Endothelial cell of umbilical vein (primary cell): ENCODE measurements at regions not wholly inside any gene's neighbourhood (a gene's known extent, or its start where the extent isn't known, plus 50 kb on each side); places are given as distances from the start of the nearest gene placed in this dataset.

Experiments
- BruUV-seq: library from RNA; stranded (reverse); fragments of 400-500 nt; replicated peaks from 2 replicates; lab custom pipeline; 2021; lab: Mats Ljungman, UMichigan
- CTCF ChIA-PET: fragments of 300-600, 350-600 bp; sonication (Branson Sonifier 250); formaldehyde crosslinking; loops from one replicate; lab custom pipeline; 2021; ENCODE audit warnings: antibody characterized with exemption, inconsistent platforms; lab: Charles Lee
- POLR2A ChIA-PET: fragments of 300-600, 350-600 bp; sonication (Branson Sonifier 250); formaldehyde crosslinking; loops from one replicate; lab custom pipeline; 2021; ENCODE audit warnings: antibody characterized with exemption, inconsistent platforms; lab: Charles Lee
- DNase-seq: peaks from one replicate; pipeline ENCODE4 v3.0.0-alpha.2; 2011; ENCODE audit warnings: low read depth, low spot score
- FAIRE-seq: peaks from 2 replicates; lab custom pipeline; 2011; peaks lifted over from hg19 to GRCh38; lab: Jason Lieb, UNC
- H2AFZ ChIP-seq: 2 replicates; pipeline ENCODE4 v1.6.0; 2012; ENCODE audit warnings: low read depth, low read length, control low read depth, inconsistent platforms
- H3K27ac ChIP-seq: 2 replicates; pipeline ENCODE4 v1.5.1; 2011; ENCODE audit warnings: low read depth, mild to moderate bottlenecking, control low read depth, low read length, moderate library complexity; ENCODE audit not compliant: insufficient read depth
- H3K27me3 ChIP-seq, 2 experiments: 2 replicates each; pipeline versions ENCODE4 v1.6.0 to v1.6.1; 2011; ENCODE audit warnings: low read length in 2 of 2, mixed read lengths in 1 of 2; ENCODE audit not compliant: control insufficient read depth in 2 of 2, insufficient read depth in 2 of 2
- H3K36me3 ChIP-seq, 2 experiments: 2 replicates in 1 of 2; 3 replicates in 1 of 2; pipeline ENCODE4 v1.5.1; 2011; ENCODE audit warnings: low read length in 2 of 2, mild to moderate bottlenecking in 1 of 2, moderate library complexity in 1 of 2; ENCODE audit not compliant: control insufficient read depth in 2 of 2, insufficient read depth in 2 of 2; ENCODE audit errors: extremely low read depth in 1 of 2
- H3K4me1 ChIP-seq: 3 replicates; pipeline ENCODE4 v1.5.1; 2011; ENCODE audit warnings: mild to moderate bottlenecking, low read length; ENCODE audit not compliant: control insufficient read depth, insufficient read depth; ENCODE audit errors: extremely low read depth
- H3K4me2 ChIP-seq: 2 replicates; pipeline ENCODE4 v1.6.1; 2011; ENCODE audit warnings: low read length, control low read depth, mixed read lengths; ENCODE audit not compliant: insufficient read depth
- H3K4me3 ChIP-seq, 3 experiments: fragments of 200-600 bp in 1 of 3; sonication (generic), shearing (Covaris generic) in 1 of 3; replicated peaks in 1 of 3; 2 replicates each; pipeline ENCODE4 v1.5.1; 2011 to 2016; ENCODE audit warnings: control low read depth in 3 of 3, low read length in 3 of 3, mild to moderate bottlenecking in 2 of 3, inconsistent platforms in 1 of 3, low read depth in 1 of 3, moderate library complexity in 1 of 3; ENCODE audit not compliant: insufficient read depth in 1 of 3
- H3K79me2 ChIP-seq: 2 replicates; pipeline ENCODE4 v1.6.0; 2012; ENCODE audit warnings: low read length, inconsistent platforms; ENCODE audit not compliant: control insufficient read depth, insufficient read depth
- H3K9ac ChIP-seq: replicated peaks from 2 replicates; pipeline ENCODE3; 2011; ENCODE audit warnings: low read length, control low read depth; ENCODE audit not compliant: insufficient read depth; ENCODE audit errors: extremely low read depth
- H3K9me1 ChIP-seq: replicated peaks from 3 replicates; pipeline ENCODE4 v1.6.0; 2011; ENCODE audit warnings: mild to moderate bottlenecking, low read length; ENCODE audit not compliant: control insufficient read depth, insufficient read depth; ENCODE audit errors: extremely low read depth
- H3K9me3 ChIP-seq: replicated peaks from 2 replicates; pipeline ENCODE4 v1.5.1; 2012; ENCODE audit warnings: low read length, inconsistent platforms; ENCODE audit not compliant: control insufficient read depth, insufficient read depth
- H4K20me1 ChIP-seq: replicated peaks from 2 replicates; pipeline ENCODE3; 2011; ENCODE audit warnings: mild to moderate bottlenecking, low read length; ENCODE audit not compliant: control insufficient read depth, insufficient read depth; ENCODE audit errors: extremely low read depth
- EZH2 ChIP-seq: IDR thresholded peaks from 2 replicates; pipeline ENCODE4 v1.6.1; 2012; ENCODE audit warnings: borderline replicate concordance, low read depth, mild to moderate bottlenecking, moderate library complexity, low read length, inconsistent platforms; ENCODE audit not compliant: severe bottlenecking
- FOS ChIP-seq: IDR thresholded peaks from 2 replicates; pipeline ENCODE4 v1.6.1; 2011; ENCODE audit warnings: mild to moderate bottlenecking, low read length, moderate library complexity, borderline replicate concordance; ENCODE audit not compliant: insufficient read depth
- GATA2 ChIP-seq: IDR thresholded peaks from 2 replicates; pipeline ENCODE4 v1.7.0; 2011; ENCODE audit warnings: low read depth, mild to moderate bottlenecking, moderate library complexity, mixed read lengths, low read length; ENCODE audit not compliant: insufficient read length, insufficient read depth
- JUN ChIP-seq: IDR thresholded peaks from 2 replicates; pipeline ENCODE4 v1.6.1; 2011; ENCODE audit warnings: borderline replicate concordance, low read depth; ENCODE audit not compliant: insufficient read length, insufficient read depth
- MYC ChIP-seq: IDR thresholded peaks from one replicate; pipeline ENCODE4 v1.6.1; 2011; ENCODE audit warnings: mild to moderate bottlenecking, low read depth, low read length
- POLR2A ChIP-seq: IDR thresholded peaks from 2 replicates; pipeline ENCODE4 v1.6.1; 2012; ENCODE audit warnings: low read depth, mild to moderate bottlenecking, control low read depth, low read length
- POLR2AphosphoS5 ChIP-seq: IDR thresholded peaks from 2 replicates; pipeline ENCODE4 v1.6.1; 2012; ENCODE audit warnings: low read depth, mild to moderate bottlenecking, control low read depth, low read length, moderate library complexity; ENCODE audit not compliant: insufficient read depth
- dilution Hi-C: fragments of 300-500 bp; cut with MboI; formaldehyde crosslinking; loops from one replicate; pipeline ENCODE4 v1.15.0; 2019; ENCODE audit warnings: low sequenced_read_pairs; ENCODE audit not compliant: extremely low pct_ligation_motif_present
- intact Hi-C: fragments of 100-400 bp; cut with micrococcal nuclease; formaldehyde crosslinking; loops from one replicate; pipeline ENCODE4 v1.10.0; 2022
- TF ChIP-seq, protein P1 (sequence below): IDR thresholded peaks from 2 replicates; pipeline ENCODE4 v1.6.1; 2011; ENCODE audit not compliant: insufficient read depth, insufficient read length
- TF ChIP-seq, protein P2 (sequence below), 2 donors: IDR thresholded peaks; 1 replicate in 1 of 2; 2 replicates in 1 of 2; pipeline ENCODE4 v1.5.1; 2011; ENCODE audit warnings: low read length in 2 of 2, mild to moderate bottlenecking in 2 of 2, moderate library complexity in 2 of 2, control low read depth in 1 of 2, inconsistent platforms in 1 of 2, low read depth in 1 of 2; ENCODE audit not compliant: insufficient read depth in 1 of 2; ENCODE audit errors: extremely low read depth in 1 of 2

DNA sequence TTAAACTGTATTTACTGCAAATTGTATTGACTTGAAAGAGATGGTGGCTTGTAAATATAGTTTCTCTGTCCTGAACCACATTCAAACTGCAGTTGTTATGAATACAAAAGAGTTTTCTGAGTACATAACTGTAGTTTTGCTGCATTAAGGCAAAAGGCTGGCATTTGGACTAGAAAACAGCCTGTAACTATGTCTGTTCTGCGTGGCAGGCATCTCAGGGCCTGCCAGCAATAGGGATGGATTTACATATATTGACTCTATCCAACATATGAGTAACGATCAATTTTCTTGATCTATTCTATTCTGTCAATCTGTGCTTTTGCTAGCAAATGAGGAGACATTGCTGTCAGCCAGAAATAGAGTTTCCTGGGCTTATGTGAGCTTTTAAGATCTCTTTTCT lies 174.6 kb downstream of the TMEM26 start:
- Histone ChIP-seq H4K20me1 (no peaks in the 10 kb centered on the region), H3K27me3 (no peaks in the 10 kb centered on the region), H3K36me3 (no peaks in the 10 kb centered on the region), H3K27ac (no peak overlapping the region), H3K9me1 (no peaks in the 10 kb centered on the region), H3K4me2 (no peak overlapping the region), H3K4me3 (no peak overlapping the region), H2AFZ (no peak overlapping the region), H3K4me1 (peaks cover 3% of the 10 kb centered on the region), H3K9ac (no peak overlapping the region), H3K9me3 (no peaks in the 10 kb centered on the region), H3K79me2 (no peaks in the 10 kb centered on the region)
- CTCF ChIA-PET, result no interaction called here
- TF ChIP-seq GATA2, result no peak
- no peak for TF ChIP-seq POLR2AphosphoS5
- TF ChIP-seq MYC, result no peak
- no peak for FAIRE-seq
- intact Hi-C loops, result no loop called here
- dilution Hi-C loops, result no loop called here
- no peak for DNase-seq
- no TSS peak for BruUV-seq
- POLR2A ChIA-PET, result no interaction called here

DNA sequence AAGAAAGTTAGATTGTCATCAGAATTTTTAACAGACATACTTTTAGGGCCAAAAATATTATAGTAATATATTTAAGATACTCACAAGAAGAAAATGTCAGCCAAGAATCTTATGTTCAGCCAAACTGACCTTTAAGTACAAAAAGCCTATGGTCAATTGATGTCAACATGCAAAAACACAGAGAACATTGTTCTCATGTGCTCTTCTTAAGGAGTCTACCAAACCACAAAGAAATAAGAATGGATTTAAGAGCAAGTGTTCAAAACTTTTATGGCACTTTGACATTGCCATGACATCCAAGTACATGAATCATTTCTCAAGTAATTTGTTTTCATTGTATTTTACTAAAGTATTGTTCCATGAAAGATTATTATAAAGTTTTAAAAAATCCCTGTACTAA lies 180.4 kb downstream of the TMEM26 start:
- Histone ChIP-seq H3K27me3 (no peaks in the 10 kb centered on the region), H4K20me1 (no peaks in the 10 kb centered on the region), H3K9me1 (no peaks in the 10 kb centered on the region), H3K9ac (no peak overlapping the region), H3K9me3 (no peaks in the 10 kb centered on the region), H3K4me2 (no peak overlapping the region), H2AFZ (no peak overlapping the region), H3K27ac (no peak overlapping the region), H3K4me3 (no peak overlapping the region), H3K36me3 (no peaks in the 10 kb centered on the region), H3K4me1 (no peaks in the 10 kb centered on the region), H3K79me2 (no peaks in the 10 kb centered on the region)
- no peak for FAIRE-seq
- CTCF ChIA-PET, result interaction anchor here (1.2 to 2.1 kb wide), 4 partner anchors 11 to 460 kb away, joined by 3 to 14 read pairs (median 8); no protein-coding TSS in a partner anchor
- POLR2A ChIA-PET, result no interaction called here
- TF ChIP-seq MYC (no peak), EZH2 (no peak), GATA2 (no peak), POLR2A (no peak), POLR2AphosphoS5 (no peak), JUN (no peak), FOS (no peak)
- TF ChIP-seq, protein P1, sequence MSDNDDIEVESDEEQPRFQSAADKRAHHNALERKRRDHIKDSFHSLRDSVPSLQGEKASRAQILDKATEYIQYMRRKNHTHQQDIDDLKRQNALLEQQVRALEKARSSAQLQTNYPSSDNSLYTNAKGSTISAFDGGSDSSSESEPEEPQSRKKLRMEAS, result no peak
- TF ChIP-seq, protein P2, sequence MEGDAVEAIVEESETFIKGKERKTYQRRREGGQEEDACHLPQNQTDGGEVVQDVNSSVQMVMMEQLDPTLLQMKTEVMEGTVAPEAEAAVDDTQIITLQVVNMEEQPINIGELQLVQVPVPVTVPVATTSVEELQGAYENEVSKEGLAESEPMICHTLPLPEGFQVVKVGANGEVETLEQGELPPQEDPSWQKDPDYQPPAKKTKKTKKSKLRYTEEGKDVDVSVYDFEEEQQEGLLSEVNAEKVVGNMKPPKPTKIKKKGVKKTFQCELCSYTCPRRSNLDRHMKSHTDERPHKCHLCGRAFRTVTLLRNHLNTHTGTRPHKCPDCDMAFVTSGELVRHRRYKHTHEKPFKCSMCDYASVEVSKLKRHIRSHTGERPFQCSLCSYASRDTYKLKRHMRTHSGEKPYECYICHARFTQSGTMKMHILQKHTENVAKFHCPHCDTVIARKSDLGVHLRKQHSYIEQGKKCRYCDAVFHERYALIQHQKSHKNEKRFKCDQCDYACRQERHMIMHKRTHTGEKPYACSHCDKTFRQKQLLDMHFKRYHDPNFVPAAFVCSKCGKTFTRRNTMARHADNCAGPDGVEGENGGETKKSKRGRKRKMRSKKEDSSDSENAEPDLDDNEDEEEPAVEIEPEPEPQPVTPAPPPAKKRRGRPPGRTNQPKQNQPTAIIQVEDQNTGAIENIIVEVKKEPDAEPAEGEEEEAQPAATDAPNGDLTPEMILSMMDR (IDR thresholded peaks at IDR 0.05; ENCODE audit: extremely low read depth in 1 of 2, insufficient read depth in 1 of 2, low read depth in 1 of 2, low read length in 2 of 2), result no peak
- intact Hi-C loops, result no loop called here
- DNase-seq, result no peak
- no TSS peak for BruUV-seq
- dilution Hi-C loops, result no loop called here
